ENCODE measurements at regions not wholly inside any gene's neighbourhood (a gene's known extent, or its start where the extent isn't known, plus 50 kb on each side); places are given as distances from the start of the nearest gene placed in this dataset.

DNA sequence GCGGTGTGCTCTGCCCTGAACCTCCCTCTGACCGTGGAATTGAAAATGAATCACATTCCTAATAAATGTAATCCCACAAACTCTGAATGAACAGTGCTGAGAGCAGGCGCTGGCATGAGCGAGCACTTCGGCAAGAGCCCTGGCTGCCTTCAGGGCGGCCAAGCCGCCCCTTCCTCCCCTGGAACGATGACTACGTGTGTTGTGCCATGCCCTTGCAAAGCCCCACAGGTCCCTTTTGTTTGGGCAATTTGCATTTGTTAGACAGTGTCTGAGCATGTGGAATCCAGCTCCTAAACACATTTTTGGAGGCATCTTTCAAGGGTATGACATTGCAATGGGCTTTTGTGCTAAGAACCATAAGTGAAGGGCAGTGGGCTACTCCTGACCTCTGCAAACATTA lies 95.6 kb upstream of the MKI67 start:
- no peak for DNase-seq (ENCODE audit: low spot score)

DNA sequence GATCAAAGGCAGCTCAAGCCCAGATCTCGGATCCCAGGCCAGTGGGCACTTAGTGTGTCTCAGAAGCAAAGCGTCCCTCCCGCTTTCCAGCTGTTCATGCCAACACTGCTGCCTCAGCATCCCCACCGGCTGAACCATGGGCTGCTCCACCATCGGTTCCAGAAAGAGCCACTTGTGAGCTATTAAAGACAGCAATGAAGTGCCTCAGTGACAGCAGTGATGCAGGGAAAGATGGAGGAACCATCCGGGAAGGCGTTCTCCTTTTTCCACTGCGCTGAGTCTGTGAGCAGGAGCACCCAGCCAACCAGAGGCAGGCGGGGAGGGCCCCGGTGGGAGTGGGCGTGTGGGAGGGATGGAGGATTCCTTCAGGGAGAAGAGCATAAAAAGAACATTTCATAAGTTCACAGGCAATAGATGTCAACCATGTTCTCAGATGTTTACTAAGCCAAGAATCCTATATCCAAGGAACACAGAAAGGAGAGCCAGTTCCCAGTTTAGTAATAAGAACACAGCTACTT lies 96.2 kb upstream of the MKI67 start:
- DNase-seq (ENCODE audit: low spot score): no peak

- no peak for DNase-seq (ENCODE audit: low spot score)
Measured at GRCh38 chr10:128230401-128230800, 104.2 kb upstream of the MKI67 start.

- DNase-seq (ENCODE audit: low spot score): no peak
Measured at GRCh38 chr10:128233422-128233821, 107.2 kb upstream of the MKI67 start.

GRCh38 chr10:128237710-128238109 lies 111.5 kb upstream of the MKI67 start:
- DNase-seq (ENCODE audit: low spot score): no peak

- DNase-seq (ENCODE audit: low spot score): no peak
Measured at GRCh38 chr10:128241023-128241422, 114.8 kb upstream of the MKI67 start.

DNA sequence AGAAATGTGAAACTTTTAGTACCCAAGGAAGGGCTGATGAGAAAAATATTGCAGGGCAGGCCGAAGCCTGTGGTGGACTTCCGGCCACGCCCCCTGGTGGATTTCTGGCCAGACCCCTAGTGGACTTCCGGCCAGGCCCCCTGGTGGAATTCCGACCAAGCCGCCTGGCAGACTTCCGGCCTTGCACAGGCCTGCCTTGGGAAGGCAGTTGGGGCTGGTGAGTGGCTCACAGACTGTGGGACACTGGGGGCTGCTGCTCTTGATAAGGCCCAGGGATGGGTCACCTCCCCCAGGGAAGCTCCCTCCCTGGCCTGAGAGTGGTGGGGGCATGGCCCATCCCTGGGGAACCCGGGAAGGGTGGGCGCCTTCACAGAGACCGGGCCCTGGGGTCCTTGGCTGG lies 116.4 kb upstream of the MKI67 start:
- DNase-seq (ENCODE audit: low spot score): no peak

DNA sequence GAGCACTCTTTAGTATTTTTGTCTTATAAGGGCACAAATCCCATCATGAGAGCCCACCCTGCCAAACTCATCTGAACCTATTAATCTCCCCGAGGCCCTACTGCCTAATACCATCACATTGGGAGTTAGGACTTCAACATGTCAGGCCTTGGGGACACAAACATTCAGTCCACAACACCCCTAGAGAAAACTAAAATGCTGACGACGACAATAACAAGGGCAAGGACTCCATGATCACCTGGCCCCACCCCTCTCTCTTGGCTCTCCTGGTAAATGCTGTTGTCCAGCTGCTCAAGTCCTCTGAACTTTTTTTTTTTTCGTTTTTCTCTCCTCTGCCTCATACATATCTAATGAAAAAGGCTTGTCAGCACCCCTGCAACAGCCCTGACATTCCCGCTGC lies 118.8 kb upstream of the MKI67 start:
- DNase-seq (ENCODE audit: low spot score): no peak

- no peak for DNase-seq (ENCODE audit: low spot score)
Measured at GRCh38 chr10:128247576-128247975, 121.4 kb upstream of the MKI67 start.

GRCh38 chr10:128254476-128254875 lies 128.3 kb upstream of the MKI67 start:
- DNase-seq (ENCODE audit: low spot score): no peak

GRCh38 chr10:128257428-128257827 lies 131.2 kb upstream of the MKI67 start:
- no peak for DNase-seq (ENCODE audit: low spot score)

DNA sequence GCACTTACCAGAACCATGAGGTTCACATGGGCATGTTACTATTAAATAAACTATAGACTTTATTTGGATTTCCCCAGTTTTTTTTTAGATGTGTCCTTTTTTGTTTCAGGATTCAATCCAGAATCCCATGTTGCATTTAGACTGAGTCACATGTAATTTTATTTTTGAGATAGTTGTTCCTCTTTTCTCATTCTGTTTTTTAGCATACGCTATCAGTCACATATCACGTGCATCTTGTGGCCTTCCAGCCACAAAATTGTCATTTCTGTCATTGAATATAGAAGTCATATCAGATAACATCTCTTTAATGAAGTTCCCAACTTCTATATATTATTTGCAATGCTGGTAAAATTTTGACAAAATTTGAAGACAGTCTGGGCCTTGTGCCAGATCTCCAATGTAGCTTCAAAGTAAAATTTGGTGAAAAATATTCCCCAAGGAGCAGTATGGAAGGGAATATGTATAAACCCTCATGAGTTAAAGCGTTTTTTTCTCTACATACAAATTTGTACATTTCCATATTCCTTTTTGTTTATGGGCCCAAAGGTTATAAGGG lies 132.3 kb upstream of the MKI67 start:
- DNase-seq (ENCODE audit: low spot score): no peak

DNA sequence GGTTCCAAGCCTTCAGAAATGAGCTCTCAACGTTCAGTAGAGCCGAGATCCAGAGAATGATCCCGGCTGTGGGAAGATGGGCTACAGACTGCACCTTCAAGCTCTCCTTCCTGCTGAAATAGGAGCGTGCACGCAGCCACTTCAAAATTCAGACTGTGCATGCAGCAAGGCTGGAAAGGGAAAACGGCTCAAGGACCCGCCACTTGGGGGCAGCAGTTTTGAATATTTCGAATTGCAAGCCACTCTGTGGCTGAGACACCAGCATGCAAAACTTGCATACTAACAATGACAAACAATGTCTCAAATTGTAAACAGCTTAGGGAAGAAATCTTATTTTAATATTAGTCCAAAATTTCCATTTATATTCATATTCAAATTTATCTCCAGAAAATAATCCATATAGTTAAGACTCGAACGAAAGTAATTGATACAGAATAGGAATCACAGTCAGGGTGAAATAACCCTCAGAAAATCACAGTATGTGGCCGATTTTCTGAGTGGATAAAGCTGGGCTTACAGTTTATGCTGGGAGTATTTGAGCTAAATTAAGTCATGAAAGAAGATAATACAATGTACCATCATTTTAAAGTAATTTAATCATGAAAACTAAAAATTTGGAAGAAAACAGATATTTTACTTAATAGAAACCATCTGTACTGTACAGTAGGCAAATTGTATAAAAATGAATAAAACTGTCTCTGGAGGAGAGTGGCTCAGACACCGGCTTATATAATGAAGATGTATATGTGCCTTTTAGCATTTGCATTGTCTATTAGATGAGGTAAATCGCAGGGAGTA lies 137.9 kb upstream of the MKI67 start:
- peak; percentile 13 for DNase-seq (ENCODE audit: low spot score)

DNA sequence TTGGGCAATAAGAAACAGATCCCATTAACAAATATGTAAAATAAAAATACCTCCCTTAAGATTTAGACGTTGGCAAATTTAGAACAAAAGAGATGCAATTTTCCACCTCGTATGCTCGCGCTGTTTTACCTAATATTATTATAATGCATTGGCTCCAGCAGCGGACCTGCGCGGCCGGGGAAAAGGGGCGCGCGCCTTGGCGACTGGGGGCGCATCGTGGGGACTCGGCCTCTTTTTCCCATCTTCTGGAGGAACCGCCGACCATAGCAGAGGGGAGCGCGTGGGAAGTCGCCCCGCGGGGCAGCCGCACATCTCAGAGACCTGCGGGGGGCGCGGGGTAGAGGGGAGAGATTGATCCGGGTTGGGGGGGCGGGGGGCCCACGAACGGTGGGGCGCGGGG lies 139.4 kb upstream of the MKI67 start:
- DNase-seq (ENCODE audit: low spot score): no peak

DNA sequence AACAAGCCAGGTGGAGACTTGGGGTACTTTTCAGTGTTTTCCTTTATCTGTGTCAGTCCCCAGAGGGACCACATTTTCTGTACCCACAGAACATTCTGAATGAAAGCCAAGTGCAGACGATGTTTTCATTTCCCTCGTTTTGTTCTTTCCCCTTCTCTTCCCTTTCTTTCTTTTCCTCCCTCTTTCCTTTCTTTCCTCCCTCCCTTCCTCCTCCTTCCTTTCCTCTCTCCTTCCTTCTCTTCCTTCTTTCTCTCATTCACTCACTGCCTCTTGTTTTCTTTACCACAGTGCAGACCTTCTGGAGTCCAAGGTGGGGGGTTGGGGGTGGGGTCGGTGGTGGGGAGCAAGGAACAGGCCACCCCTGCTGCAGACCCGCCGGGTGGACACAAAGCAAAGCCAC lies 141.4 kb upstream of the MKI67 start:
- DNase-seq (ENCODE audit: low spot score): no peak

GRCh38 chr10:128268015-128268722 lies 141.9 kb upstream of the MKI67 start:
- DNase-seq (ENCODE audit: low spot score): no peak

GRCh38 chr10:128274938-128275337 lies 148.7 kb upstream of the MKI67 start:
- DNase-seq (ENCODE audit: low spot score): no peak

DNA sequence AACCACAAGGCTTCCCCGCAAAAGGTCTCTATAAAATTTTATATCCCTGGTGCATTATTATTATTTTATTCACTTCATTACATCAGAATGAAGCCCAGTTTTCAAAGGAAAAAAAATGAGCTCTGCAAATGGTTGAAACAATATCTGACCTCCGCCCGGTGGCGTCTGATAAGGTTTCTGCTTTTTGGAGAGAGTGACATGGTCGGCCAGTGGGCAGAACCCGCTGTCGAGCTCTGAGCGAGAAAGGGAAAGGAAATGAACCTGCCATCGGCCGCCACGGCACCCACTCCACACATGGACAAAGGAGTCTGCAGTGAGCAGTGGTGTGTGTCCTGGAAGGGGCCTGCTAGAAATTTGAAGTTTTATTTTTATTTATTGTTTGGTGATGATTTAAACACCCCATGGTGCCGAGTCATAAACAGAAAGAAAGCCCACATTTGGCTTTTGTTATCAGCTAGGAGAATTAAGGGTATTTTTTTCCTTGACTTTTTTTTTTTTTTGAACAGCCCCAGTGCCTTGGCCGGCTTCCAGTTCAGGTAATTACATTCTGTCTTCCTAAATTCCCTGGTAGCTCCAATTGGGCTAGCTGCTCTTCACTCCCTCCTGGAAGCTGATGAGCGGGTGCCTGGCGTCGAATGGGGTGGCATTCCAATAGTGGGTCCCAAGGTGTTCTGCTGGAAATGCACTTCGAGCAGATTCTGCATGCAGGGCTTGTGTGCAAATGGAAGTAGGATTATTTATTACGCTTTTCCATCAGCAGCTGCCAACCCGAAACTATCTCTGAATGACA lies 149.4 kb upstream of the MKI67 start:
- DNase-seq (ENCODE audit: low spot score): no peak

- no peak for DNase-seq (ENCODE audit: low spot score)
Measured at GRCh38 chr10:128277267-128277840, 151.1 kb upstream of the MKI67 start.

- DNase-seq (ENCODE audit: low spot score): no peak
Measured at GRCh38 chr10:128278362-128278761, 152.1 kb upstream of the MKI67 start.

GRCh38 chr10:128280271-128280670 lies 154.0 kb upstream of the MKI67 start:
- no peak for DNase-seq (ENCODE audit: low spot score)

DNA sequence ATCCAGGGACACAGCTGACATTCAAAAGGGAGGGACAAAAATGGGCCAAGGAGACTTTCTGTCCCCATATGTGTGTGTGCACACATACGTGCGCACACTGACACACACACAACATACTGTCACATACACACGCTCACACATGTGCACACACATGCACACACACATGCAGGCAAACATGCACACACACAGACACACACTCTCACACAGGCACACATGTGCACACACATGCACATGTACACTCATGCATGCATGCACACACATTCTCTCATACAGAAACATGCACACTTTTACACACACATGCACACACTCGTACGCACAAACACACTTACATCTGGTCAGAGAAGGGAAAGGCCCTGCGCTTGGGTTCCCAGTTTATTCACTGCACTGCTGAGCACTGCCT lies 155.1 kb upstream of the MKI67 start:
- no peak for DNase-seq (ENCODE audit: low spot score)
